CD14-positive monocyte (primary cell): ENCODE measurements at regions not wholly inside any gene's neighbourhood (a gene's known extent, or its start where the extent isn't known, plus 50 kb on each side); places are given as distances from the start of the nearest gene placed in this dataset.

Experiments
- DNase-seq, 3 donors: peaks; one replicate each; pipeline ENCODE4 v3.0.0-alpha.2; 2011 to 2022
- H2AFZ ChIP-seq: 2 replicates; pipeline ENCODE4 v1.6.0; 2012; ENCODE audit warnings: mild to moderate bottlenecking, low read depth, low read length, inconsistent platforms; ENCODE audit not compliant: insufficient read depth, poor library complexity, severe bottlenecking
- H3K27ac ChIP-seq, 2 donors: 1 replicate in 1 of 2; 2 replicates in 1 of 2; pipeline ENCODE4 v1.5.1; 2012 to 2013; ENCODE audit warnings: low read length in 2 of 2, control low read depth in 1 of 2, inconsistent platforms in 1 of 2, low read depth in 1 of 2, mild to moderate bottlenecking in 1 of 2
- H3K27me3 ChIP-seq, 2 donors: one replicate each; pipeline versions ENCODE4 v1.6.0 to v1.6.1; 2011 to 2013; ENCODE audit warnings: low read length in 2 of 2; ENCODE audit not compliant: control insufficient read depth in 2 of 2, insufficient read depth in 2 of 2
- H3K36me3 ChIP-seq, 2 donors: replicated peaks in 1 of 2; 1 replicate in 1 of 2; 2 replicates in 1 of 2; pipeline versions ENCODE4 v1.5.1 to v1.6.1; 2012 to 2013; ENCODE audit warnings: low read length in 2 of 2, control low read depth in 1 of 2, inconsistent platforms in 1 of 2, mild to moderate bottlenecking in 1 of 2; ENCODE audit not compliant: insufficient read depth in 2 of 2, control insufficient read depth in 1 of 2
- H3K4me1 ChIP-seq, 2 donors: 1 replicate in 1 of 2; 2 replicates in 1 of 2; pipeline versions ENCODE4 v1.5.1 to v1.6.1; 2012 to 2013; ENCODE audit warnings: low read length in 2 of 2, control low read depth in 1 of 2, inconsistent platforms in 1 of 2, mild to moderate bottlenecking in 1 of 2, moderate library complexity in 1 of 2; ENCODE audit not compliant: insufficient read depth in 2 of 2, control insufficient read depth in 1 of 2
- H3K4me2 ChIP-seq: replicated peaks from 2 replicates; pipeline ENCODE3; 2012; ENCODE audit warnings: low read length, moderate library complexity, mild to moderate bottlenecking; ENCODE audit not compliant: poor library complexity, severe bottlenecking; ENCODE audit errors: extremely low read depth
- H3K4me3 ChIP-seq, 3 experiments: fragments of 200-600 bp in 1 of 3; sonication (generic) in 1 of 3; replicated peaks in 1 of 3; 1 replicate in 2 of 3; 2 replicates in 1 of 3; pipeline ENCODE4 v1.5.1; 2011 to 2013; ENCODE audit warnings: low read length in 3 of 3, mild to moderate bottlenecking in 3 of 3, control low read depth in 2 of 3, low read depth in 2 of 3, inconsistent platforms in 1 of 3, moderate library complexity in 1 of 3
- H3K79me2 ChIP-seq: 2 replicates; pipeline ENCODE4 v1.6.0; 2012; ENCODE audit warnings: mild to moderate bottlenecking, control low read depth, inconsistent platforms, low read length, moderate library complexity; ENCODE audit not compliant: insufficient read depth
- H3K9ac ChIP-seq: 2 replicates; pipeline ENCODE4 v1.6.0; 2017; ENCODE audit warnings: low read length, mild to moderate bottlenecking; ENCODE audit not compliant: insufficient read depth, poor library complexity, severe bottlenecking
- H3K9me3 ChIP-seq, 2 donors: replicated peaks in 1 of 2; 1 replicate in 1 of 2; 2 replicates in 1 of 2; pipeline versions ENCODE4 v1.5.1 to v1.6.1; 2012 to 2013; ENCODE audit warnings: low read length in 2 of 2, control low read depth in 1 of 2; ENCODE audit not compliant: control insufficient read depth in 1 of 2, insufficient read depth in 1 of 2
- H4K20me1 ChIP-seq: 2 replicates; pipeline ENCODE4 v1.6.0; 2012; ENCODE audit warnings: mild to moderate bottlenecking, low read length, control low read depth, moderate library complexity; ENCODE audit not compliant: insufficient read depth
- H3K27ac Mint-ChIP-seq, 7 donors: one replicate each; pipeline ENCODE4 v1.8.0; 2020; ENCODE audit warnings: mild to moderate bottlenecking in 7 of 7, mixed read lengths in 7 of 7, moderate library complexity in 6 of 7, inconsistent platforms in 2 of 7
- H3K27me3 Mint-ChIP-seq, 3 donors: one replicate each; pipeline ENCODE4 v1.8.0; 2021 to 2022; ENCODE audit warnings: low read depth in 3 of 3, mild to moderate bottlenecking in 3 of 3, mixed read lengths in 3 of 3, moderate library complexity in 3 of 3, inconsistent platforms in 1 of 3
- H3K36me3 Mint-ChIP-seq, 2 donors: one replicate each; pipeline ENCODE4 v1.8.0; 2020; ENCODE audit warnings: mixed read lengths in 2 of 2, inconsistent platforms in 1 of 2, mild to moderate bottlenecking in 1 of 2
- H3K4me1 Mint-ChIP-seq: one replicate; pipeline ENCODE4 v1.8.0; 2020; ENCODE audit warnings: mild to moderate bottlenecking, mixed read lengths
- H3K4me3 Mint-ChIP-seq, 2 donors: one replicate each; pipeline ENCODE4 v1.8.0; 2020; ENCODE audit warnings: mild to moderate bottlenecking in 2 of 2, mixed read lengths in 2 of 2, moderate library complexity in 1 of 2
- H3K9me3 Mint-ChIP-seq, 7 donors: one replicate each; pipeline ENCODE4 v1.8.0; 2020 to 2022; ENCODE audit warnings: mixed read lengths in 7 of 7, mild to moderate bottlenecking in 6 of 7, moderate library complexity in 6 of 7, inconsistent platforms in 2 of 7
- CTCF ChIP-seq: fragments of 200-600 bp; IDR thresholded peaks from one replicate; pipeline ENCODE4 v1.8.0; 2022; ENCODE audit warnings: antibody characterized with exemption, mild to moderate bottlenecking
- WGBS: methylation state at CpG from one replicate; pipeline ENCODE4 v1.1.5; 2013; ENCODE audit warnings: missing lambda C conversion rate; ENCODE audit not compliant: insufficient coverage; 5-methylcytosine and 5-hydroxymethylcytosine counted together
- intact Hi-C, 2 donors: fragments of 100-400 bp; cut with micrococcal nuclease; formaldehyde crosslinking; loops; one replicate each; pipeline versions ENCODE4 v1.15.0 to v1.15.1; 2023

GRCh38 chr2:19749507-19749836 is 152.3 kb downstream of the TTC32 start:
- Histone ChIP-seq H3K4me3 (no peak overlapping the region), H3K27ac (no peak overlapping the region), H2AFZ (no peak overlapping the region), H3K9me3 (no peaks in the 10 kb centered on the region), H3K79me2 (no peaks in the 10 kb centered on the region), H3K4me2 (no peak overlapping the region), H4K20me1 (no peaks in the 10 kb centered on the region), H3K4me1 (no peaks in the 10 kb centered on the region), H3K36me3 (no peaks in the 10 kb centered on the region), H3K27me3 (no peaks in the 10 kb centered on the region), H3K9ac (no peak overlapping the region)
- intact Hi-C loops, result no loop called here
- H3K36me3 Mint-ChIP-seq, result no peaks in the 10 kb centered on the region
- peaks cover 0 to 2% (median 0%) of the 10 kb centered on the region in 7 donors for H3K9me3 Mint-ChIP-seq
- DNase-seq, result no peak
- H3K27me3 Mint-ChIP-seq, result peaks cover 0 to 6% (median 3%) of the 10 kb centered on the region in 3 donors
- no peak overlapping the region for H3K4me3 Mint-ChIP-seq
- WGBS, result 94% methylated on average over 3 of the region's 3 CpGs
- H3K27ac Mint-ChIP-seq, result no peak overlapping the region
- no peak for TF ChIP-seq CTCF
- H3K4me1 Mint-ChIP-seq, result no peaks in the 10 kb centered on the region

GRCh38 chr2:19748711-19749506 is 152.9 kb downstream of the TTC32 start:
- Mint-ChIP-seq H3K9me3 (peaks cover 0 to 2% (median 0%) of the 10 kb centered on the region in 7 donors), H3K27ac (no peak overlapping the region), H3K36me3 (no peaks in the 10 kb centered on the region), H3K4me3 (no peak overlapping the region), H3K27me3 (peaks cover 0 to 6% (median 3%) of the 10 kb centered on the region in 3 donors), H3K4me1 (no peaks in the 10 kb centered on the region)
- Histone ChIP-seq H2AFZ (no peak overlapping the region), H3K9me3 (no peaks in the 10 kb centered on the region), H3K9ac (no peak overlapping the region), H4K20me1 (no peaks in the 10 kb centered on the region), H3K4me3 (no peak overlapping the region), H3K79me2 (no peaks in the 10 kb centered on the region), H3K4me2 (no peak overlapping the region), H3K27me3 (no peaks in the 10 kb centered on the region), H3K4me1 (no peaks in the 10 kb centered on the region), H3K36me3 (no peaks in the 10 kb centered on the region), H3K27ac (no peak overlapping the region)
- TF ChIP-seq CTCF, result no peak
- no peak for DNase-seq
- intact Hi-C loops, result no loop called here
- 90% methylated on average over 11 of the region's 16 CpGs for WGBS
